AG09309 (cell line): ENCODE measurements at regions not wholly inside any gene's neighbourhood (a gene's known extent, or its start where the extent isn't known, plus 50 kb on each side); places are given as distances from the start of the nearest gene placed in this dataset.

Experiments
- DNase-seq: peaks from one replicate; pipeline ENCODE4 v3.0.0-alpha.2; 2010; ENCODE audit warnings: low read depth
- H3K4me3 ChIP-seq: 2 replicates; pipeline ENCODE4 v1.5.1; 2011; ENCODE audit warnings: mild to moderate bottlenecking, low read depth, low read length, moderate library complexity; ENCODE audit not compliant: control insufficient read depth
- TF ChIP-seq, protein P1 (sequence below): IDR thresholded peaks from 2 replicates; pipeline ENCODE4 v1.5.1; 2011; ENCODE audit warnings: mild to moderate bottlenecking, low read depth, low read length, inconsistent platforms; ENCODE audit not compliant: insufficient read depth, control insufficient read depth; ENCODE audit errors: missing control alignments

DNA sequence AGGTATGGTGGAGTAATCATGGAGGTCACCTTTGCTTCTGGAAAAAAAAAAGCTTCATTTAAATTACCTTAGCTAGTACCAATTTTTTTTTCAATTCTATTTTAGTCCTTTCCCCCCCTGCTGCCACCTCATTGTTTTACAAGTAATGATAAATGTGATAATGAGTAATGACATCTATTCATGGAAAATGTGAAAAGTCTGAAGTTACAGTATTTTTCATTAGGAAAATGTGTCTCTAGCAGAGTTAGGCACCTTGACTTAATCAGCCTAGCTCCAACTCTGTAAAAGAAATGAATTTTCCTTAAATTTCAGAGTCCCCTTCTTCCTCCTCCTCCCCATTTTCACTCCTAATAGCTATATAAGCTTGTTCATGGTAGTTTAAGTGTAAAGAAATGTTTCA lies 204.9 kb upstream of the USP25 start:
- TF ChIP-seq, protein P1, sequence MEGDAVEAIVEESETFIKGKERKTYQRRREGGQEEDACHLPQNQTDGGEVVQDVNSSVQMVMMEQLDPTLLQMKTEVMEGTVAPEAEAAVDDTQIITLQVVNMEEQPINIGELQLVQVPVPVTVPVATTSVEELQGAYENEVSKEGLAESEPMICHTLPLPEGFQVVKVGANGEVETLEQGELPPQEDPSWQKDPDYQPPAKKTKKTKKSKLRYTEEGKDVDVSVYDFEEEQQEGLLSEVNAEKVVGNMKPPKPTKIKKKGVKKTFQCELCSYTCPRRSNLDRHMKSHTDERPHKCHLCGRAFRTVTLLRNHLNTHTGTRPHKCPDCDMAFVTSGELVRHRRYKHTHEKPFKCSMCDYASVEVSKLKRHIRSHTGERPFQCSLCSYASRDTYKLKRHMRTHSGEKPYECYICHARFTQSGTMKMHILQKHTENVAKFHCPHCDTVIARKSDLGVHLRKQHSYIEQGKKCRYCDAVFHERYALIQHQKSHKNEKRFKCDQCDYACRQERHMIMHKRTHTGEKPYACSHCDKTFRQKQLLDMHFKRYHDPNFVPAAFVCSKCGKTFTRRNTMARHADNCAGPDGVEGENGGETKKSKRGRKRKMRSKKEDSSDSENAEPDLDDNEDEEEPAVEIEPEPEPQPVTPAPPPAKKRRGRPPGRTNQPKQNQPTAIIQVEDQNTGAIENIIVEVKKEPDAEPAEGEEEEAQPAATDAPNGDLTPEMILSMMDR = no peak
- DNase-seq = no peak
- no peak overlapping the region for H3K4me3 ChIP-seq

DNA sequence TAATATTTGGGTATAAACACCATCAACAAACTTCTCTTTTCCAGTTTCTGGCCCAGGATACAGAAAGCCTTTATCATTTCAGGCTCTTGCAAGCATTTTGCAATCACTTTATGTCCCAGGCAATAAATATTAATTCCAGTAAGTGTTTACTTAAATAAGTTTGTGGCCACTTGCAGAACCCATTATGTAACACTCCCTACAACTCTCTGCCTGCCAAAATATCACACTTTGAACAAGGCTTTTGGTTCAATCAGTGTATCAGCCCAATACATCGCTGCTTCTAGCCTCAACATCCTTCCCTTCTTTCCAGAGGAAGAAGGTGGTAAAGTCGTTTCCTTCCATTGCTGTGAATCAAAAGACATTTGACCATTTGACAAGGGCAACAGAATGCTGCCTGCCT lies 203.0 kb upstream of the USP25 start:
- H3K4me3 ChIP-seq = no peak overlapping the region
- no peak for DNase-seq
- TF ChIP-seq, protein P1 = no peak

DNA sequence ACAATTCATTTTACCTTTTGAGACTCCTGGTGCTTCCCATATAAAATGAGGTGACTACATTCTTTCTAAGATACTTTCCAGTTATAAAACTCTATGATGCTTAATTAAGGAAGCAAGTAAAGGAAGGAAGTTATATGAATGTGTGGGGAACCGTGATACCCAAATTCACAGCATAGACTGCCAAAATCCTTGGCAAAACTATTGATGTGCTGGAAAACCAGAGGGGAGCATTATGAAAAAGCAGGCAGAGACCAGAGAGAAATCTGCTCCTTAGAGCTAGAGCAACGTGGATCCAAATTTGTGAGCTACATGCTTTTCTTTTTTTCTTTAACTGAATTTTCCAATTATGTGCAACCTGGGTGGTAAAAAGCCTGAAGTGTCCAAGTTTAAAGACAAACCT lies 201.4 kb upstream of the USP25 start:
- DNase-seq = no peak
- TF ChIP-seq, protein P1 = no peak
- no peak overlapping the region for H3K4me3 ChIP-seq

DNA sequence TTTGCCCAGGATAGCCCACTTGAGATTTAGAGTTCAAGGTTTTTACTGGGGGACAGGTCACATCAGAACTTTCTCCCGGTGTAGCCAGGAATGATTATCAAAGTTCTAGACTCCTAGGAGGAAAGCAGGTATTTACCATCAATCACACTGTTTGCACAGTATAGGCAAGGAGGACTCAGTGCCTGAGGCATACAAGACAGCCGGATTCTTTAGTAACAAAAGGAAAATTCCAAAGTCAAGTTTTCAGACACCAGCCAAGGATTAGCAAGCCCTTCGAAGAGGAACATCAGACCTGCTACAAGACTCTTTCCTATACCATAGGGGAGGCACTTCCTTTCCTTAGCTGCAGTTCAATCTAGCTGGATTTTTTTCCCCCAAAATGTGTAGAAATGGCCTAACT lies 197.8 kb upstream of the USP25 start:
- DNase-seq = no peak
- TF ChIP-seq, protein P1 = no peak
- no peak overlapping the region for H3K4me3 ChIP-seq

DNA sequence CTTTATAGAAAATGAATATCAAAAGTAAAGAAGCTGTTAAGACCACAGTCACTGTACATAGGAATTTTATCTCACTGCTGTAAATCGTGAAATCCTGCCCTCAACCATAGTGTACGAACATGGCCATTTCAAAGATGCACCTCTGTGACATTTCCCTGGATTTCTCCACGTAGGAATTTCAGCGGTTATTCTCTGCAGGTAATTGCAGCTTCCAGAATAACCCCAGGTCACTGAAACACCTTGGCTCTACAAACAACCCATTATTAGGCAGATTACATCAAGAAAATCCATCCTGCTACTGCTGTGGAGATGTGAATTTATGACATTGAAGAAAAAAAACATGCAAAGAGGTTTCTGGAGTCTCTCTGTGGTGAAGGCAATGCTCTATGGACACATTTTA lies 196.2 kb upstream of the USP25 start:
- no peak overlapping the region for H3K4me3 ChIP-seq
- no peak for DNase-seq
- TF ChIP-seq, protein P1 = no peak

DNA sequence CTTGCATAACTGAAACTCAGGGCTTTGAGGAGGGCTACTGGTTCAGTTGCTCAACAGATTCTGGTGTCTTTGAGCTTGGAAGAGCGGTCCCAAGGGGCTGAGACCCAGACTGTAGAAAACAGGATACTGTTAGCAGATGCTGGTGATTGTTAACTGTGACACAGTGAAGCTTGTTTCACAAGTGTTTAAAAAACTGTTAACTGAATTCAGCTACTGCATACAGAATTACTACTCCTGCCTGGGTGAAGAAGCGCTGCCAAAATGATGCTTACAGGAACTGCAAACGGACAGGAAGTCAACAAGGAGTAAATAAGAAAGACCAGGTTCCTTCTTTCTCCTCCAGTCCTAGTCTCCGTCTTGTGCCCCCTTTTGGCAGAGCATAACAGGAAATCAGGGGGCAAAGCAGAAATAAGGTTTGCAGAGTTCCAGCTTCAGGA lies 195.3 kb upstream of the USP25 start:
- no peak for DNase-seq
- no peak overlapping the region for H3K4me3 ChIP-seq

More for the DNA sequence above, 195.3 kb upstream of the USP25 start:
- TF ChIP-seq, protein P1 = no peak
